Breast epithelium (tissue), 3 donors: ENCODE measurements at regions not wholly inside any gene's neighbourhood (a gene's known extent, or its start where the extent isn't known, plus 50 kb on each side); places are given as distances from the start of the nearest gene placed in this dataset.

Source experiments
- CTCF ChIP-seq, 3 donors: fragments of 450-650 bp; IDR thresholded peaks; one replicate each; pipeline ENCODE4 v1.5.1; 2016 to 2017; ENCODE audit warnings: antibody characterized with exemption in 3 of 3, mild to moderate bottlenecking in 3 of 3, moderate library complexity in 3 of 3
- POLR2A ChIP-seq: fragments of 450-650 bp; IDR thresholded peaks from one replicate; pipeline ENCODE4 v1.6.1; 2016; ENCODE audit warnings: antibody characterized with exemption, mild to moderate bottlenecking, moderate library complexity
- POLR2AphosphoS5 ChIP-seq, 3 donors: sonication (generic); formaldehyde crosslinking; IDR thresholded peaks; one replicate each; pipeline ENCODE4 v1.6.1; 2017; ENCODE audit warnings: antibody characterized with exemption in 3 of 3

DNA sequence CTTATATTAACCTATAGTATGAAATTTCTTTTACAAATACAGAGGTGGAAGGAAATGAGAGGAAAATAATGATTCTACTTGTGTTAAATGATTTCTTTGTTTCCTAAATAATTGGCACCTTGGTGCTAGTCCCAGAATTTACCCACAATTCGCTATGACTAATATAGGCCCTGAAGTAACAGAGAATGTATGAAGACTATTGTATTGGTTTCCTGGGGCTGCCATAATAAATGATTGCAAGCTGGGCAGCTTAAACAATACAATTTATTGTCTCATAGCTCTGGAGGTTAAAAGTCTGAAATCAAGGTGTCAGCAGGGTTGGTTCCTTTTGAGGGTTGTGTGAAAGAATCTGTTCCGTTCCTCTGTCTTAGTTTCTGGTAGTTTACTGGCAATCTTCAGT is 74.8 kb upstream of the GPRIN3 start:
- TF ChIP-seq CTCF (IDR thresholded peaks at IDR 0.05) (no peak), POLR2A (no peak), POLR2AphosphoS5 (IDR thresholded peaks at IDR 0.05) (no peak)
